ENCODE measurements at regions not wholly inside any gene's neighbourhood (a gene's known extent, or its start where the extent isn't known, plus 50 kb on each side); places are given as distances from the start of the nearest gene placed in this dataset.
A peak's percentile ranks its signal among the peaks of the same experiment; 100 is the strongest.

- H3K27ac Mint-ChIP-seq, result no peak overlapping the region
- DNase-seq (ENCODE audit: low spot score) (no peak), ATAC-seq (no peak)
- H3K4me3 ChIP-seq, result no peak overlapping the region
- no peaks in the 10 kb centered on the region for H3K4me1 ChIP-seq (ENCODE audit: insufficient read depth)
- H3K4me2 ChIP-seq, result no peak overlapping the region
- H3K4me1 Mint-ChIP-seq, result no peaks in the 10 kb centered on the region
- no peaks in the 10 kb centered on the region for H3K79me2 ChIP-seq (replicated peaks; ENCODE audit: insufficient read depth)
- H3F3A ChIP-seq (replicated peaks; ENCODE audit: low read depth), result no peaks in the 10 kb centered on the region
- H4K20me1 ChIP-seq (replicated peaks; ENCODE audit: insufficient read depth), result no peaks in the 10 kb centered on the region
- no peaks in the 10 kb centered on the region for H3K36me3 ChIP-seq (ENCODE audit: insufficient read depth)
- no peak overlapping the region for H3K4me3 Mint-ChIP-seq
- no peaks in the 10 kb centered on the region for H3K27me3 ChIP-seq (ENCODE audit: insufficient read depth)
- no peaks in the 10 kb centered on the region for H3K36me3 Mint-ChIP-seq (ENCODE audit: low read depth)
- no peak overlapping the region for H3K27ac ChIP-seq (ENCODE audit: low read depth)
- TF ChIP-seq CREB1 (CRISPR knock-in tag; IDR thresholded peaks at IDR 0.05; ENCODE audit: low read depth) (no peak), ETS1 (IDR thresholded peaks at IDR 0.05) (no peak), NANOG (IDR thresholded peaks at IDR 0.05; ENCODE audit: borderline replicate concordance) (no peak), EZH2phosphoT487 (IDR thresholded peaks at IDR 0.05; ENCODE audit: unreplicated experiment) (no peak), STAT1 (IDR thresholded peaks at IDR 0.05; ENCODE audit: unreplicated experiment) (no peak), EZH2 (IDR thresholded peaks at IDR 0.05; ENCODE audit: low read depth, unreplicated experiment) (no peak), REST (IDR thresholded peaks at IDR 0.05; ENCODE audit: unreplicated experiment) (no peak)
- H2AFZ ChIP-seq, result peak overlapping the region; percentile 69; the same call in 1 of the 2 replicates
- H3K27me3 Mint-ChIP-seq (ENCODE audit: insufficient read depth, low read depth, poor library complexity), result no peaks in the 10 kb centered on the region
- no peaks in the 10 kb centered on the region for H3K9me3 Mint-ChIP-seq
- 0 out of 2 replicates have a peak, but pooled peaks cover 4% of the 10 kb centered on the region for H3K9me2 ChIP-seq (ENCODE audit: insufficient read depth)
Observed at GRCh38 chr6:155738602-155739105, 283.0 kb upstream of the NOX3 start.

- Mint-ChIP-seq H3K9me3 (no peaks in the 10 kb centered on the region), H3K4me3 (no peak overlapping the region), H3K36me3 (ENCODE audit: low read depth) (no peaks in the 10 kb centered on the region), H3K27me3 (ENCODE audit: insufficient read depth, low read depth, poor library complexity) (no peaks in the 10 kb centered on the region), H3K27ac (no peak overlapping the region), H3K4me1 (peaks cover 3% of the 10 kb centered on the region; the same call in 2 of the 3 replicates)
- Histone ChIP-seq H3K36me3 (ENCODE audit: insufficient read depth) (no peaks in the 10 kb centered on the region), H3K9me2 (ENCODE audit: insufficient read depth) (no peaks in the 10 kb centered on the region), H3K27ac (ENCODE audit: low read depth) (no peak overlapping the region), H3K4me3 (no peak overlapping the region), H3K27me3 (ENCODE audit: insufficient read depth) (no peaks in the 10 kb centered on the region), H3K4me2 (no peak overlapping the region), H2AFZ (no peak overlapping the region), H3K79me2 (replicated peaks; ENCODE audit: insufficient read depth) (no peaks in the 10 kb centered on the region), H3K4me1 (ENCODE audit: insufficient read depth) (no peaks in the 10 kb centered on the region), H3F3A (replicated peaks; ENCODE audit: low read depth) (no peaks in the 10 kb centered on the region), H4K20me1 (replicated peaks; ENCODE audit: insufficient read depth) (no peaks in the 10 kb centered on the region)
- DNase-seq (ENCODE audit: low spot score) (no peak), ATAC-seq (no peak)
- TF ChIP-seq REST (IDR thresholded peaks at IDR 0.05; ENCODE audit: unreplicated experiment) (no peak), ETS1 (IDR thresholded peaks at IDR 0.05) (no peak), ZNF331 (CRISPR knock-in tag; IDR thresholded peaks at IDR 0.05; ENCODE audit: low read depth) (no peak), JUNB (IDR thresholded peaks at IDR 0.05; ENCODE audit: unreplicated experiment) (no peak), NANOG (IDR thresholded peaks at IDR 0.05; ENCODE audit: borderline replicate concordance) (no peak), CREB1 (CRISPR knock-in tag; IDR thresholded peaks at IDR 0.05; ENCODE audit: low read depth) (no peak), CTCF (conservative IDR thresholded peaks at IDR 0.05; ENCODE audit: low read depth in 2 of 2) (no peak)
Observed at GRCh38 chr6:155717374-155717773, 261.7 kb upstream of the NOX3 start.

Measured in GM23338 (cell line).